Activated CD8-positive, alpha-beta T cell treated with anti-CD3 and anti-CD28 coated beads for 36 hours (primary cell): ENCODE measurements at regions not wholly inside any gene's neighbourhood (a gene's known extent, or its start where the extent isn't known, plus 50 kb on each side); places are given as distances from the start of the nearest gene placed in this dataset.

ENCODE experiments used
- ATAC-seq: fragments of 200-7000 bp; cut with Tn5 transposase; one replicate; pipeline ENCODE4 v1.10.0; 2021; ENCODE audit warnings: mild to moderate bottlenecking, moderate library complexity
- CTCF ChIA-PET: fragments of 350-600 bp; sonication (Branson Sonifier 250); formaldehyde crosslinking; loops from one replicate; lab custom pipeline; 2021; ENCODE audit warnings: antibody characterized with exemption; lab: Charles Lee
- POLR2A ChIA-PET: fragments of 350-600 bp; sonication (Branson Sonifier 250); formaldehyde crosslinking; loops from one replicate; lab custom pipeline; 2021; ENCODE audit warnings: antibody characterized with exemption; lab: Charles Lee
- DNase-seq: peaks from one replicate; pipeline ENCODE4 v3.0.0-alpha.2; 2020
- H3K27ac Mint-ChIP-seq: one replicate; pipeline ENCODE4 v1.8.0; 2021; ENCODE audit warnings: mild to moderate bottlenecking, mixed read lengths
- H3K27me3 Mint-ChIP-seq: one replicate; pipeline ENCODE4 v1.8.0; 2021; ENCODE audit warnings: mixed read lengths
- H3K36me3 Mint-ChIP-seq: one replicate; pipeline ENCODE4 v1.8.0; 2021; ENCODE audit warnings: low read depth, mixed read lengths
- H3K4me1 Mint-ChIP-seq: one replicate; pipeline ENCODE4 v1.8.0; 2021; ENCODE audit warnings: low read depth, mixed read lengths
- H3K4me3 Mint-ChIP-seq: one replicate; pipeline ENCODE4 v1.8.0; 2021; ENCODE audit warnings: mild to moderate bottlenecking, moderate library complexity, mixed read lengths
- H3K9me3 Mint-ChIP-seq: one replicate; pipeline ENCODE4 v1.8.0; 2021; ENCODE audit warnings: mixed read lengths
- intact Hi-C: fragments of 100-400 bp; cut with micrococcal nuclease; formaldehyde crosslinking; loops from one replicate; pipeline ENCODE4 v1.10.0; 2022
- TF ChIP-seq, protein P1 (sequence below): fragments of 200-600 bp; IDR thresholded peaks from one replicate; pipeline ENCODE4 v1.8.0; 2022; ENCODE audit warnings: antibody characterized with exemption, mild to moderate bottlenecking

GRCh38 chr6:54515013-54515412 lies 206.8 kb downstream of the TINAG start:
- intact Hi-C loops: no loop called here
- ATAC-seq: no peak
- Mint-ChIP-seq H3K9me3 (no peaks in the 10 kb centered on the region), H3K27me3 (no peaks in the 10 kb centered on the region), H3K27ac (no peak overlapping the region), H3K4me3 (no peak overlapping the region), H3K4me1 (no peaks in the 10 kb centered on the region), H3K36me3 (no peaks in the 10 kb centered on the region)
- TF ChIP-seq, protein P1, sequence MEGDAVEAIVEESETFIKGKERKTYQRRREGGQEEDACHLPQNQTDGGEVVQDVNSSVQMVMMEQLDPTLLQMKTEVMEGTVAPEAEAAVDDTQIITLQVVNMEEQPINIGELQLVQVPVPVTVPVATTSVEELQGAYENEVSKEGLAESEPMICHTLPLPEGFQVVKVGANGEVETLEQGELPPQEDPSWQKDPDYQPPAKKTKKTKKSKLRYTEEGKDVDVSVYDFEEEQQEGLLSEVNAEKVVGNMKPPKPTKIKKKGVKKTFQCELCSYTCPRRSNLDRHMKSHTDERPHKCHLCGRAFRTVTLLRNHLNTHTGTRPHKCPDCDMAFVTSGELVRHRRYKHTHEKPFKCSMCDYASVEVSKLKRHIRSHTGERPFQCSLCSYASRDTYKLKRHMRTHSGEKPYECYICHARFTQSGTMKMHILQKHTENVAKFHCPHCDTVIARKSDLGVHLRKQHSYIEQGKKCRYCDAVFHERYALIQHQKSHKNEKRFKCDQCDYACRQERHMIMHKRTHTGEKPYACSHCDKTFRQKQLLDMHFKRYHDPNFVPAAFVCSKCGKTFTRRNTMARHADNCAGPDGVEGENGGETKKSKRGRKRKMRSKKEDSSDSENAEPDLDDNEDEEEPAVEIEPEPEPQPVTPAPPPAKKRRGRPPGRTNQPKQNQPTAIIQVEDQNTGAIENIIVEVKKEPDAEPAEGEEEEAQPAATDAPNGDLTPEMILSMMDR: no peak
- CTCF ChIA-PET: no interaction called here
- POLR2A ChIA-PET: no interaction called here
- no peak for DNase-seq

DNA sequence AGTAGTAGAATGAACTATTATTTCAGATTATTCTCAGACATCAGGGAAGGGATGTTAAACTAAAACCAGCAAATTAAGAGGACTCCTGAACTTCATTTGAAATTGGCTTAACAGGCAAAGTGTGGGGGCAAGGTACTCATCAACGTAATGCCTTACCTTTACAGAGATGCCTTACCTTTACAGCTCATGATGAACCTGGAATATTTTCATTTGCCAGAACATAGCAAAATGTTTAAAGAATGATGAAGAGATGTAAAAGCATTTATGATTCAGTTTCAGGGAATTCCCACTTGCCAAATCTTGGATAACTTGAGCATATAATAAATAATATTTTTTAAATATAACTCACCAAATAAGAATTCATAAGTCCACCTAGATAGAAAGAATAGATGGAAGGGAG lies 207.5 kb downstream of the TINAG start:
- peaks cover 2% of the 10 kb centered on the region for H3K9me3 Mint-ChIP-seq
- H3K4me3 Mint-ChIP-seq: no peak overlapping the region
- TF ChIP-seq, protein P1: no peak
- DNase-seq (no peak), ATAC-seq (no peak)
- no peaks in the 10 kb centered on the region for H3K4me1 Mint-ChIP-seq
- no peak overlapping the region for H3K27ac Mint-ChIP-seq
- H3K27me3 Mint-ChIP-seq: no peaks in the 10 kb centered on the region
- no peaks in the 10 kb centered on the region for H3K36me3 Mint-ChIP-seq
- ChIA-PET CTCF (no interaction called here), POLR2A (no interaction called here)
- intact Hi-C loops: no loop called here

- peaks cover 2% of the 10 kb centered on the region for H3K9me3 Mint-ChIP-seq
- no peak overlapping the region for H3K4me3 Mint-ChIP-seq
- ChIA-PET CTCF (no interaction called here), POLR2A (no interaction called here)
- ATAC-seq: no peak
- TF ChIP-seq, protein P1: no peak
- no peak for DNase-seq
- H3K36me3 Mint-ChIP-seq: no peaks in the 10 kb centered on the region
- intact Hi-C loops: no loop called here
- H3K27ac Mint-ChIP-seq: no peak overlapping the region
- no peaks in the 10 kb centered on the region for H3K27me3 Mint-ChIP-seq
- no peaks in the 10 kb centered on the region for H3K4me1 Mint-ChIP-seq
These were observed 208.1 kb downstream of the TINAG start for GRCh38 chr6:54516321-54516720.

- H3K27ac Mint-ChIP-seq: no peak overlapping the region
- TF ChIP-seq, protein P1: no peak
- H3K27me3 Mint-ChIP-seq: no peaks in the 10 kb centered on the region
- no peak overlapping the region for H3K4me3 Mint-ChIP-seq
- peaks cover 2% of the 10 kb centered on the region for H3K9me3 Mint-ChIP-seq
- intact Hi-C loops: no loop called here
- ChIA-PET CTCF (no interaction called here), POLR2A (no interaction called here)
- DNase-seq: no peak
- no peaks in the 10 kb centered on the region for H3K4me1 Mint-ChIP-seq
- ATAC-seq: no peak
- no peaks in the 10 kb centered on the region for H3K36me3 Mint-ChIP-seq
These were observed 210.9 kb downstream of the TINAG start for GRCh38 chr6:54519161-54519560.

GRCh38 chr6:54525731-54526130 lies 217.5 kb downstream of the TINAG start:
- Mint-ChIP-seq H3K4me3 (no peak overlapping the region), H3K27ac (no peak overlapping the region), H3K36me3 (no peaks in the 10 kb centered on the region), H3K27me3 (no peaks in the 10 kb centered on the region), H3K9me3 (peaks cover 9% of the 10 kb centered on the region), H3K4me1 (no peaks in the 10 kb centered on the region)
- ATAC-seq (no peak), DNase-seq (no peak)
- CTCF ChIA-PET: no interaction called here
- intact Hi-C loops: no loop called here
- TF ChIP-seq, protein P1: no peak
- POLR2A ChIA-PET: no interaction called here
